ENCODE measurements at regions not wholly inside any gene's neighbourhood (a gene's known extent, or its start where the extent isn't known, plus 50 kb on each side); places are given as distances from the start of the nearest gene placed in this dataset.
"Not testable (repeated sequence)": the region's sequence is repeated elsewhere in the genome, so short reads cannot be mapped to it uniquely, and the experiment has no call there.

DNA sequence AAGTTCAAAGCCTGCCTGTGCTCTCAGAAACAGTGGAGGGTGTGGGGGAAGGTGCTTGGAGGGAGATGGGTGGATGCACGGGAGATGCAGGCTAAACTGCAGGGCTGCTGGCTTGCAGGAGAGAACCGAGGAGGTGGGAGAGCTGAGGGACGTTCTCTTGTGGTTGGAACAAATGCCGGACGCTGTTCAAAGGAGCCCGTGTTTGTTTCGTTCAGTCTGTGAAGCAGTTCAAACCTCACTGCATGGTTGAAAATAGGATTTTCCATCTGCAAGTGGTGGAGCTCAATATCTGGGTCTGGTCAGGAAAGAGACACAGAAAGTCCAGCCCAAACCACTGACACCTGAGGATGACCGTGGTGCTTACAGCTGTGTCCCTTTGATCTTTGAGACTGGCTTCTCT, 1241.8 kb downstream of the TMEM121 start:
- not testable (repeated sequence) for TF ChIP-seq YY1 (IDR thresholded peaks at IDR 0.05; ENCODE audit: insufficient read depth, insufficient read length); ZNF274 (IDR thresholded peaks at IDR 0.05; ENCODE audit: low read depth, low read length)

All from NT2/D1 (cell line).